ENCODE measurements at regions not wholly inside any gene's neighbourhood (a gene's known extent, or its start where the extent isn't known, plus 50 kb on each side); places are given as distances from the start of the nearest gene placed in this dataset.
"Not testable (repeated sequence)": the region's sequence is repeated elsewhere in the genome, so short reads cannot be mapped to it uniquely, and the experiment has no call there.

GRCh38 chr15:34490417-34491193 lies 53.0 kb upstream of the GOLGA8A start:
- H3K36me3 ChIP-seq: no peaks in the 10 kb centered on the region
- no peak overlapping the region for H3K27ac ChIP-seq
- intact Hi-C loops (cut with DNase I): no loop called here
- H3K4me1 ChIP-seq: no peaks in the 10 kb centered on the region
- H3K9me3 ChIP-seq: no peaks in the 10 kb centered on the region
- peaks cover 4% of the 10 kb centered on the region for H3K27me3 ChIP-seq
- no peak for TF ChIP-seq CTCF (IDR thresholded peaks at IDR 0.05)
- DNase-seq (ENCODE audit: low spot score in 2 of 2): no peak
- H3K4me3 ChIP-seq: no peak overlapping the region

- H3K36me3 ChIP-seq; DNase-seq (ENCODE audit: low spot score in 2 of 2); H3K4me3 ChIP-seq; H3K27me3 ChIP-seq; H3K9me3 ChIP-seq; H3K4me1 ChIP-seq; intact Hi-C loops (cut with DNase I); H3K27ac ChIP-seq: not testable (repeated sequence)
Observed at GRCh38 chr15:34488973-34489959, 51.7 kb upstream of the GOLGA8A start.

All from ascending aorta (tissue), 2 donors.